CD4-positive, alpha-beta T cell treated with Interleukin-4 for 1 hour (primary cell): ENCODE measurements at regions not wholly inside any gene's neighbourhood (a gene's known extent, or its start where the extent isn't known, plus 50 kb on each side); places are given as distances from the start of the nearest gene placed in this dataset.

Experiments used
- DNase-seq, 2 donors: peaks; one replicate each; pipeline ENCODE4 v3.0.0-alpha.2; 2020 to 2022

DNA sequence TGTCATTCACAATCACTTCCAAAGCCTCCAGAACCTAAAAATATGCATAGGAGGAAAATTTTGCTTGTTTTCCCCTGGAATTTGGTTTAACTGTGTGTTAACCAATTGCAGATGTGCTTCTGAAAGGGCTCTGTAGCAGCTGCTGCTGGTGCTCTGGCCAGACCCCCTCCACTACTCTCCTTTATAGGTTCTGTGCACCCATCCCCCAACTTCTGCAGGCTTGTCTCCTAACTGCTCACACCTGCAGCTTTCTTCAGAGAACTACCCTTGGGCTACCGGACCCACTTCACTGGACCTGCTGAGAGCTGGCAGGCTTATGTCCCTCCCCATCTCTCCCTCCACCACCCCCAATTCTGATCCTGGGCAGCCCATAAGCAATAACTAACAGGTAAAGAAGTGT is 662.1 kb upstream of the DIPK2B start:
- no peak for DNase-seq

DNA sequence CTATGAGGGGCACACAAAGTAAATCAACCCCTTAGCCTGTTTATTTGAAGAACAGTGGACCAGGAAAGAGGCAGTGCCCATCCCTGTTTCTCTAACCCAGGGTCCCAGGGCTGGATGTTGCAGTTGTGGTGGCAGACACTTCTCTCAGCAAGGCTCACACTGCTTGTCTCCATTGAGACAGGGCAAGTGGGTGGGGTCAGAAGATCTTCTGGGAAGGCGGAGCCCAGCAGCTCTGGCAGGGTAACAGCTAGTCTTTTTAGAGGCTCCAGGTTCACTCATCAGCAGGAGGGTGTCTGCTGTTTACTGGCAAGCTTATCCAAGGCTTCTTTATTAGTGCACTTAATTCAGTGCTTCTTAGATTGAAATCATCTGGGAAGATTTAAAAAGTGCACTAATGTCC is 659.8 kb upstream of the DIPK2B start:
- DNase-seq = no peak

GRCh38 chrX:45859407-45859806 is 658.7 kb upstream of the DIPK2B start:
- no peak for DNase-seq

DNA sequence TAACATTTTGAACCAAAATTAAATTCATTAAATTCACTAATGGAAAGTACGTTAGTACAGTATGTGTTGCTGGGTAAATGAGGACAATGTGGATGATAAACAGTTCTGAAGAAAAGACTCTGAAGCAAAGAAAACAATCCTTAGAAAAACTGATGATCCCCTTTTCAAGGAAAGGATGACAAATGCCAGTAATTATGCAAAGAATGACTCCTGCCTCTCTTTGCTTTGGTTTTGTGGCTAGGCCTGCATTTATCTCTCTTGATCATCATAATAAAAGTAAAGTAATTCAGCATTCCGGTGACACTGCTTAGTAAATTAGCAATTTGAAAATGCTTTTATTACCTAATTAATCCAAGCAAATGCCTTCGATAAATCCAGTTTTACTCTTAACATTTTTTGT is 652.2 kb upstream of the DIPK2B start:
- no peak for DNase-seq

- DNase-seq = peak; percentile 24 to 54
Observed at GRCh38 chrX:45851434-45851991, 650.8 kb upstream of the DIPK2B start.

GRCh38 chrX:45850775-45851433 is 650.2 kb upstream of the DIPK2B start:
- no peak for DNase-seq

DNA sequence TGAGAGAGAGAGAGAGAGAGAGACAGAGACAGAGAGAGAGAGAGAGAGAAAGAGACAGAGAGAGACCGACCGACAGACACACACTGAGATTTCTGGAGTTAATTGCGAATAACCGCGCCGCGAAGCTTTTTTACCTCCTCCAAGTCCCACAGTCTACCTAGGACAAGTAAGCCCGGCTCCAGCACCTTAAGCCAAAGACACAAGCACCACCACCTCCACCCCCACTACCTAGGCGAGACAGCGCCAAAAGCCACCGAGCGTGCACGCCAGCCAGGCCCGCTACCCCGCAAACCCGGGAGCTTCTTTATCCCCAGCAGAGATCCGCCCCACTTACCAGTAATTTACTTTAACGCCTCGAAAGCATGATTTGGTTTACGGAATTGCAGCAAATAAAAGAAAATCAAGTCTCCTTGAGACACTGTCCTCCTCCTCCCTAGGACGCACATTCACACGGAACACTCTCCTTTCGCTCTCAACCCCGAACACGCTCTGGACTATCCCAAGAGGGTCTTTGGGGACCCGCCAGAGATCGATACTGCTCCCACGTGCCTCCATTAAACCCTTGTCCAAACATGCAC is 649.6 kb upstream of the DIPK2B start:
- DNase-seq = peak in 1 of 2 donors; percentile 25

- peak; percentile 15 to 60 for DNase-seq
Observed at GRCh38 chrX:45849261-45849862, 648.7 kb upstream of the DIPK2B start.

DNA sequence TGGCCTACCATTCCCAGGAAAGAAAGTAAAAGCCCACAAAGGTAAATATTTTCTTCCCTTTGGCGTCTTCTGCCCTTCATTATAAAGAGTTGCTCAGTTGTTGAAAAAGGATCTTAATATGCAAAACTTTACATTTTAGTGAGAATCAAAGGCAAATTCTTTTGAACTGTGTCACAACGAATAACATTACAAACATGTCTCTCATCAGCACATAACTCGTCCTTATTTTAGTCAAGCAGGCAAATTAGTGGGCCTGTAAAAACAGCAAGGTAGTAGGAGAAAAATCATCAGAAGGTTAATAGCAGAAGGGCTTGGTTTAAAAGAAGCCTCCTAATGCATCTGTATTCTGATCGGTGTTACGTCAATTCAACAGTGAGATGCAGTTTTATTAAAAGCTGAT is 647.3 kb upstream of the DIPK2B start:
- DNase-seq = no peak

- DNase-seq = no peak
Observed at GRCh38 chrX:45846328-45846727, 645.7 kb upstream of the DIPK2B start.

DNA sequence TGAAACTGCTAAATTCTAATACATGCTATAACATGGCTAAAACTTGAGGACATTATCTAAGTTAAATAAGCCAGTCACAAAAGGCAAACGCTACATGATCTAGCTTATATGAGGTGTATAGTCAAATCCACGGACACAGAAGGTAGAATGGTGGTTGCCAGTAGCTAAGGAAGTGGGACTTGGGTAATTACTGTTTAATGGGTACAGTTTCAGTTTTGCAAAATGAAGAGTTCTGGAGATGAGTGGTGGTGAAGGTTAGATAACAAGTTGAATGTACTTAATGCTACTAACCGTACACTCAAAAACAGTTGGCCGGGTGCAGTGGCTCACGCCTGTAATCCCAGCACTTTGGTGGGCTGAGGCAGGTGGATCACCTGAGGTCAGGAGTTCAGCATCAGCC is 644.5 kb upstream of the DIPK2B start:
- DNase-seq = no peak

DNA sequence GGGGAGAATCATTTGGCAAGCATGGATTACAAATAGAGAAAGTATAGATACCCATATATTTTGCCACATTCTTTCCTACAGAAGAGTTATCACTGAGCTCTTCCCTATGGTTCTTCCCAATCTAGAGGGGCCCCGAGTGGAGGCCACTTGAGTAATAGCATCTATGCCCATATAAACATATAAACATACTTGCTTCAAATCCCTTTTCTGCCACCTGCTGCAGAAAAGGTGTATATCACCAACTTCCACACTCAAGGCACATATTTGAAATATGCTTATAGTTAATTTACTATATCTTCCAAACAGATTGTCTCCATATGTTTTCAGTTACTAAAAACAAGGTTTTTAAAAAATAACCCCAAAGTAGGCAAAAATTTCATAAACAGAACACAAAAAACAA is 642.8 kb upstream of the DIPK2B start:
- DNase-seq = peak in 1 of 2 donors; percentile 49

DNA sequence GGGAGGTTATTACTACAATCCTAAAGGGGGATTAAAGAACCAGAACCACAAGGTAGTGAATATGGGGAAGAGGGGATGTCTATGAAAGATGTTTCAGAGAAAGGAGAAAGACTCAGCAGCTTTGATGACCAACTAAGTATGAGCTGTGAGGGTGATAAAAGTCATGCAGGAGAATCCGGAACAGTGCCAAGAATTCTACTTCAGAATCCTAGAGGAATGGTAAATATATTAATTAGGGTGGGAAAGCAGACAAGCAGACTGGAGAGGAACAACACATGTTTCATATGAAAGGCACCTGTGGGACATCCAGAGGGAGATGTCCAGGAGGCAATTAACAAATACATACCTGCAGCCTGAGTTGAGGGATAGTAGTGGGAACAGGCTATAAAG is 642.2 kb upstream of the DIPK2B start:
- DNase-seq = no peak

DNA sequence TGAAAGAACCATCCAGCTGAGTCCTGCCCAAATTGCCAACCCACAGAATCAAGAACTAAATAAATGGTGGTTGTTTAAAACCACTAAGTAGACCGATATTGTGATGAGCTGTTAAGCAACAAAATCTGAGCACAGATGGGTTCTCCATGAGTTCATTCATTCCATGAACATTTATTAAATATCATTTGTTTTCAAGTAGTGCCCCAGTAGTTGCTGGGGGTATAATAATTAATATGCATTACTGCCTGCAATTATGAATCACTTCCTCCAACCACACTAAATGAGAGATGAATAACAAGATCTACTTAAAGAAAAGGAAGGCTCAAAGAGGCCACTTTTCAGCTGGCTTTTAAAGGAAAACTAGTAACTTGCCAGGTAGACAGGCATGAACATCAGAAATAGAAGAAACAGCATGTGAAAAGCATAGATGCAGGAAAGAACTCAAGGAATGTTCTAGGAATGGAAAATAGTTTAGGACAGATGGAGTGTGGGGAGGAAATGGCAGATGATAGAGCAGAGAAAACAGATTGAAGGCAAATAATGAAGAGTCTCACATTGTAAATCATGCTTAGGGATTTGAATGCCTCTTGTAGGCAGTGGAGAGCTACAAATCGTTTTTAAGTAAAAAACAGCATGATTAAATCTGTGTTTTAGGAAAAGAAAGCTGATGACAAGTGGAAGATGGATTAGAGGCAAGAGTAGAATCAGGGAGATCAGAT is 641.7 kb upstream of the DIPK2B start:
- no peak for DNase-seq

- no peak for DNase-seq
Observed at GRCh38 chrX:45840411-45840950, 639.8 kb upstream of the DIPK2B start.

GRCh38 chrX:45830343-45830742 is 629.7 kb upstream of the DIPK2B start:
- DNase-seq = no peak

- no peak for DNase-seq
Observed at GRCh38 chrX:45824471-45824870, 623.8 kb upstream of the DIPK2B start.

DNA sequence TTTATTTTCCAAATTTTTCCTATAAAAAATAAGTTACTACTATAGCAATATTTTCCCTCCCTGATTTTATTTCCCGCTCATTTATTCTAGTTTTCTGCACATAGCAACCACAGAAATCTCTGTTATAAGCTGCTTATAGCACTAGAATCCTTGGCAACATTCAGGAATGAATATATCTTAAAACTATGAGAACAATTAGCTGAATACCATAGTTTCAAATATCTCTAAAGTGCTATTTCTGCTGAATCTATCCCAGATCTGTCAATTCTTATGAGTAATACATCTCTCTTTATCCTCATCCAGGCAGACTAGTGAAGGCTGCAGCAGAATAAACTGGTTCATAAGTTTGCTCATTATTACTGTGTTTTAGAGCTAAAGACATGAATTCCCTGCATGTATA is 622.9 kb upstream of the DIPK2B start:
- no peak for DNase-seq

- no peak for DNase-seq
Observed at GRCh38 chrX:45822124-45822523, 621.4 kb upstream of the DIPK2B start.

DNA sequence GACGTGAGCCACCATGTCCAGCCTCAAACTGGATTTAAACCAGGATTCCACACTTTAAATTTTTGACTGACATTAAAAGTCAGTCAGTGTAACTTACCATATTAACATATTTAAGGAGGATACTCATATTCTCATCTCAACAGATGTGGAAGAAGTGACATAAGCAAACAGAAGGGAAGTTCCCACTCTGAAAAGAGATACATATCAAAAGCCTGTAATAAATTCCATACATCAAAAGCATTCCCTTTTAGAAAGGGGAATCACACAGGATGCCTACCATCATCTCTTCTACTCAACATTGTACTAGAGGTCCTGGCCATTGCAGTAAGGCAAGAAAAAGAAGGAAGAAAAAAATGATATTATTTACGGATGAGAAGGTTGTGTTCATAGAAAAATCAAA is 618.2 kb upstream of the DIPK2B start:
- DNase-seq = no peak

DNA sequence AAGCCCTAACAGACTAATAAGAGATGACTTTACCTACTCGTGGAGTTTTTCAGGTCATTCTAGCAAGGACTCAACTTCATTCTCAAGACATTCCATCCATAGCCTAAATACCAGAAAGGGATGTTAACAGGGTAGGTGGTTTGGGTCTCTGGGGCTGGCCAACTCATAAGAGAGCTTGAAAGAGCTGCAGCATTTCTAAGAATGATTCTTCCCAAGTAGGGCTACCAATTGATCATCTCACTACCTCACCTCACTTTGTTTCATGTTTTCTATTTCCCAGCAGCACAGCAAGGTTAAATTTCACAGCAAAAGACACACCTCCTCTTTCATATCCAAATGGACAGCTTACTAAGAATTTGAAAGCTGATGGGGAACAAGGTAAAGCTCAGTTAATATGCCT is 614.8 kb upstream of the DIPK2B start:
- DNase-seq = no peak

DNA sequence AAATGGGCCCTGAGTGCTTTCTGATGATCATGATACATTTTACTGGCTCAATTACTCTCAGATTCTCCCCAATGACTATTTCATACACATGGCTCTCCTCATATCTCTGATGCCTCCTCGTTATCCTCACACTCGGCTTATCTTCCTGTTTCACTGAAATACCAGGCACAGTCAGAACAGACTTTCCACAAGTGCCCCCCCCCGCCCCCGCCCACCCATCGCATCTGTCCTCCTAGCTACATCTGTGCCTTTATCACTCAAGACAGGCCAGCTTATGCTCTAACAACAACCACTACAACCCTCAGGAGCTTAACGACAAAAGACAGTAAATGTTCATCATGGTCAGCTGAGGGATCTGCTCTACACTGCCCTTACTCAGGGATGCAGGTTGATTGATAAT is 610.6 kb upstream of the DIPK2B start:
- DNase-seq = no peak
